Neuronal stem cell (in vitro differentiated cells): ENCODE measurements at regions not wholly inside any gene's neighbourhood (a gene's known extent, or its start where the extent isn't known, plus 50 kb on each side); places are given as distances from the start of the nearest gene placed in this dataset.

Source experiments
- DNase-seq: peaks from one replicate; pipeline ENCODE4 v3.0.0-alpha.2; 2013; ENCODE audit warnings: low spot score
- H2AFZ ChIP-seq: one replicate; pipeline ENCODE4 v1.6.1; 2013; ENCODE audit warnings: mild to moderate bottlenecking, low read length, inconsistent platforms
- H2AK5ac ChIP-seq: 2 replicates; pipeline ENCODE4 v1.6.1; 2013; ENCODE audit warnings: low read depth, mild to moderate bottlenecking, inconsistent platforms, low read length, moderate library complexity, mixed read lengths
- H2BK120ac ChIP-seq: 2 replicates; pipeline ENCODE4 v1.6.1; 2013; ENCODE audit warnings: low read depth, mild to moderate bottlenecking, inconsistent platforms, low read length, moderate library complexity, mixed read lengths
- H2BK12ac ChIP-seq: one replicate; pipeline ENCODE4 v1.6.1; 2013; ENCODE audit warnings: low read length, inconsistent platforms
- H2BK15ac ChIP-seq: 2 replicates; pipeline ENCODE4 v1.6.1; 2013; ENCODE audit warnings: mild to moderate bottlenecking, low read length, inconsistent platforms, mixed read lengths
- H2BK5ac ChIP-seq: one replicate; pipeline ENCODE4 v1.6.1; 2013; ENCODE audit warnings: inconsistent platforms, mild to moderate bottlenecking, low read length, moderate library complexity
- H3K14ac ChIP-seq: one replicate; pipeline ENCODE4 v1.6.1; 2013; ENCODE audit warnings: low read length, inconsistent platforms
- H3K18ac ChIP-seq: 2 replicates; pipeline ENCODE4 v1.6.1; 2013; ENCODE audit warnings: low read length, inconsistent platforms
- H3K23ac ChIP-seq: 2 replicates; pipeline ENCODE4 v1.6.1; 2013; ENCODE audit warnings: low read depth, mild to moderate bottlenecking, mixed read lengths, low read length, inconsistent platforms; ENCODE audit not compliant: poor library complexity
- H3K27ac ChIP-seq: replicated peaks from 3 replicates; pipeline ENCODE4 v1.5.1; 2013; ENCODE audit warnings: low read length, inconsistent platforms
- H3K27me3 ChIP-seq, 3 experiments: 2 replicates each; pipeline ENCODE4 v1.6.1; 2013; ENCODE audit warnings: low read length in 3 of 3, mild to moderate bottlenecking in 2 of 3, inconsistent platforms in 1 of 3, low read depth in 1 of 3, mixed read lengths in 1 of 3, moderate library complexity in 1 of 3; ENCODE audit not compliant: control insufficient read depth in 3 of 3, insufficient read depth in 3 of 3
- H3K36me3 ChIP-seq, 2 donors: replicated peaks in 1 of 2; 2 replicates each; pipeline ENCODE4 v1.6.1; 2013; ENCODE audit warnings: low read length in 2 of 2; ENCODE audit not compliant: control insufficient read depth in 2 of 2, insufficient read depth in 2 of 2
- H3K4ac ChIP-seq: 2 replicates; pipeline ENCODE4 v1.6.1; 2013; ENCODE audit warnings: inconsistent platforms, mild to moderate bottlenecking, low read length, moderate library complexity
- H3K4me1 ChIP-seq, 2 donors: 1 replicate in 1 of 2; 2 replicates in 1 of 2; pipeline ENCODE4 v1.6.1; 2013; ENCODE audit warnings: low read length in 2 of 2, low read depth in 1 of 2; ENCODE audit not compliant: control insufficient read depth in 2 of 2, insufficient read depth in 1 of 2
- H3K4me2 ChIP-seq: one replicate; pipeline ENCODE4 v1.6.1; 2013; ENCODE audit warnings: mild to moderate bottlenecking, low read length, inconsistent platforms; ENCODE audit not compliant: insufficient read depth, poor library complexity, severe bottlenecking
- H3K4me3 ChIP-seq, 2 donors: 2 replicates each; pipeline ENCODE4 v1.5.1; 2013; ENCODE audit warnings: low read length in 2 of 2, mild to moderate bottlenecking in 2 of 2, inconsistent platforms in 1 of 2, moderate library complexity in 1 of 2
- H3K79me1 ChIP-seq: one replicate; pipeline ENCODE4 v1.6.1; 2013; ENCODE audit warnings: low read depth, mild to moderate bottlenecking, inconsistent platforms, low read length, moderate library complexity
- H3K9ac ChIP-seq: one replicate; pipeline ENCODE4 v1.6.1; 2013; ENCODE audit warnings: mild to moderate bottlenecking, low read depth, low read length, inconsistent platforms; ENCODE audit not compliant: poor library complexity
- H3K9me3 ChIP-seq, 2 donors: replicated peaks in 1 of 2; 2 replicates each; pipeline versions ENCODE3 to v1.6.1; 2013; ENCODE audit warnings: low read length in 2 of 2, mild to moderate bottlenecking in 2 of 2, inconsistent platforms in 1 of 2, low read depth in 1 of 2, mixed read lengths in 1 of 2, moderate library complexity in 1 of 2; ENCODE audit not compliant: control insufficient read depth in 2 of 2, insufficient read depth in 1 of 2
- H4K8ac ChIP-seq: one replicate; pipeline ENCODE4 v1.6.1; 2013; ENCODE audit warnings: low read depth, mild to moderate bottlenecking, inconsistent platforms, low read length, moderate library complexity
- H4K91ac ChIP-seq: one replicate; pipeline ENCODE4 v1.6.1; 2013; ENCODE audit warnings: low read length, low read depth, mild to moderate bottlenecking, inconsistent platforms; ENCODE audit not compliant: poor library complexity
- WGBS, 2 donors: extraction: QIAGEN DNeasy Blood & Tissue Kit; methylation state at CpG; one replicate each; pipeline ENCODE4 v1.1.7; 2013; ENCODE audit warnings: missing lambda C conversion rate in 2 of 2, mixed read lengths in 1 of 2; ENCODE audit not compliant: insufficient read length in 2 of 2, insufficient replicate concordance in 1 of 2; ENCODE audit errors: extremely low coverage in 2 of 2; 5-methylcytosine and 5-hydroxymethylcytosine counted together

DNA sequence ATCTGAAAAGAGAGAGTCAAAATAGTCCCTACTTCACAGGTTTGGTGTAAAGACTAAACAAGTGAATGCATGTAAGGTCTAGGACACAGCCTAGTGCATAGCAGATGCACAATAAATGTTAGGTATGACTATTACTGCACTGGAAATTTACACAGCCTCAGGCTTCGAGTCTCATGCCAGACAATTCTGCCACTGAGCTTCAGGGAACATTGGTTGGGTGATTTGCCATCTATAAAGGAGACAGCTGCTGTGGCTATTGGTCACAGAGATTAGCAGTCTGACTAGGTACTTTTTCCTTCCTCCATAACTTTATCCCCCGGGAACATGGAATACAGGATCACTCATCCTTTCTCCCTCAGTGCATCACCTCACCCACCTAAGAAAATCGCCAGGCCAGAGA, 89.2 kb downstream of the FAM124B start:
- no peak for DNase-seq
- Histone ChIP-seq H3K79me1 (no peaks in the 10 kb centered on the region), H3K4me3 (no peak overlapping the region), H3K36me3 (no peaks in the 10 kb centered on the region), H2AFZ (no peak overlapping the region), H2BK12ac (no peak overlapping the region), H2AK5ac (no peak overlapping the region), H3K4ac (no peak overlapping the region), H4K8ac (no peak overlapping the region), H2BK15ac (no peak overlapping the region), H3K27me3 (no peaks in the 10 kb centered on the region), H2BK120ac (no peak overlapping the region), H4K91ac (no peak overlapping the region), H3K9me3 (no peaks in the 10 kb centered on the region), H3K27ac (no peak overlapping the region), H3K14ac (no peak overlapping the region), H3K4me2 (no peak overlapping the region), H3K23ac (no peak overlapping the region), H3K4me1 (no peaks in the 10 kb centered on the region), H3K9ac (no peak overlapping the region), H3K18ac (no peak overlapping the region), H2BK5ac (no peak overlapping the region)
- no CpG with 5 or more reads among the region's 3 CpGs for WGBS, 2 donors

GRCh38 chr2:224310943-224311625, 90.8 kb downstream of the FAM124B start:
- H3K27ac ChIP-seq = no peak overlapping the region
- no peak overlapping the region for H3K18ac ChIP-seq

GRCh38 chr2:224309176-224309575, 92.7 kb downstream of the FAM124B start:
- no peak for DNase-seq
- H3K4me3 ChIP-seq = no peak overlapping the region
- H3K23ac ChIP-seq = no peak overlapping the region
- H2BK15ac ChIP-seq = no peak overlapping the region
- no peaks in the 10 kb centered on the region for H3K36me3 ChIP-seq
- H2AK5ac ChIP-seq = no peak overlapping the region
- H4K91ac ChIP-seq = no peak overlapping the region
- no peak overlapping the region for H3K18ac ChIP-seq
- no peak overlapping the region for H2BK5ac ChIP-seq
- H3K4ac ChIP-seq = no peak overlapping the region
- H4K8ac ChIP-seq = no peak overlapping the region
- no CpG with 5 or more reads among the region's 4 CpGs for WGBS, 2 donors
- H2BK120ac ChIP-seq = no peak overlapping the region
- H3K14ac ChIP-seq = no peak overlapping the region
- no peak overlapping the region for H3K9ac ChIP-seq
- H3K27ac ChIP-seq = no peak overlapping the region
- no peak overlapping the region for H2AFZ ChIP-seq
- H3K9me3 ChIP-seq = no peaks in the 10 kb centered on the region
- H3K4me1 ChIP-seq = no peaks in the 10 kb centered on the region
- H3K27me3 ChIP-seq = no peaks in the 10 kb centered on the region
- H3K79me1 ChIP-seq = no peaks in the 10 kb centered on the region
- H3K4me2 ChIP-seq = no peak overlapping the region
- no peak overlapping the region for H2BK12ac ChIP-seq

More at GRCh38 chr2:224310943-224311625, 90.8 kb downstream of the FAM124B start:
- 100% methylated on average over 1 of the region's 8 CpGs; no CpG with 5 or more reads in 1 of the 2 donors for WGBS, 2 donors
- H2BK12ac ChIP-seq = no peak overlapping the region
- no peak overlapping the region for H3K9ac ChIP-seq
- H3K9me3 ChIP-seq = no peaks in the 10 kb centered on the region
- no peak overlapping the region for H2AK5ac ChIP-seq
- H3K4me1 ChIP-seq = no peaks in the 10 kb centered on the region
- no peak overlapping the region for H3K4me2 ChIP-seq
- H3K79me1 ChIP-seq = no peaks in the 10 kb centered on the region
- no peak overlapping the region for H3K4me3 ChIP-seq
- H2BK15ac ChIP-seq = no peak overlapping the region
- no peak overlapping the region for H3K14ac ChIP-seq
- H3K23ac ChIP-seq = no peak overlapping the region
- DNase-seq = no peak
- H4K8ac ChIP-seq = no peak overlapping the region
- H4K91ac ChIP-seq = no peak overlapping the region
- no peaks in the 10 kb centered on the region for H3K36me3 ChIP-seq
- H3K27me3 ChIP-seq = no peaks in the 10 kb centered on the region
- H2BK5ac ChIP-seq = no peak overlapping the region
- H2BK120ac ChIP-seq = no peak overlapping the region
- no peak overlapping the region for H2AFZ ChIP-seq
- no peak overlapping the region for H3K4ac ChIP-seq

GRCh38 chr2:224308272-224308911, 93.5 kb downstream of the FAM124B start:
- DNase-seq = no peak
- H2BK15ac ChIP-seq = no peak overlapping the region
- no peak overlapping the region for H2AK5ac ChIP-seq
- H2AFZ ChIP-seq = no peak overlapping the region
- H3K79me1 ChIP-seq = no peaks in the 10 kb centered on the region
- no CpG with 5 or more reads among the region's 2 CpGs for WGBS, 2 donors
- no peak overlapping the region for H3K14ac ChIP-seq
- H4K91ac ChIP-seq = no peak overlapping the region
- H3K27me3 ChIP-seq = no peaks in the 10 kb centered on the region
- H3K36me3 ChIP-seq = no peaks in the 10 kb centered on the region
- no peak overlapping the region for H3K4ac ChIP-seq
- H3K4me3 ChIP-seq = no peak overlapping the region
- no peak overlapping the region for H2BK12ac ChIP-seq
- H3K27ac ChIP-seq = no peak overlapping the region
- no peak overlapping the region for H4K8ac ChIP-seq
- no peak overlapping the region for H3K9ac ChIP-seq
- no peak overlapping the region for H2BK5ac ChIP-seq
- H3K4me1 ChIP-seq = no peaks in the 10 kb centered on the region
- no peak overlapping the region for H2BK120ac ChIP-seq
- no peaks in the 10 kb centered on the region for H3K9me3 ChIP-seq
- no peak overlapping the region for H3K23ac ChIP-seq
- H3K18ac ChIP-seq = no peak overlapping the region
- no peak overlapping the region for H3K4me2 ChIP-seq
